Urinary bladder (tissue), 3 donors: ENCODE measurements at regions not wholly inside any gene's neighbourhood (a gene's known extent, or its start where the extent isn't known, plus 50 kb on each side); places are given as distances from the start of the nearest gene placed in this dataset.

Experiments used
- DNase-seq: peaks from one replicate; pipeline ENCODE4 v3.0.0-alpha.2; 2015; ENCODE audit errors: extremely low spot score
- H3K27ac ChIP-seq: one replicate; pipeline ENCODE4 v1.5.1; 2013; ENCODE audit warnings: low read depth, mild to moderate bottlenecking, moderate library complexity
- H3K36me3 ChIP-seq: one replicate; pipeline ENCODE4 v1.6.1; 2013; ENCODE audit warnings: mild to moderate bottlenecking, moderate library complexity; ENCODE audit not compliant: insufficient read depth
- H3K4me1 ChIP-seq: one replicate; pipeline ENCODE4 v1.6.1; 2013; ENCODE audit warnings: mild to moderate bottlenecking, moderate library complexity; ENCODE audit not compliant: insufficient read depth
- H3K4me3 ChIP-seq: one replicate; pipeline ENCODE4 v1.5.1; 2013; ENCODE audit warnings: low read depth, low read length
- WGBS: extraction: QIAGEN DNeasy Blood & Tissue Kit; methylation state at CpG from one replicate; pipeline ENCODE4 v1.1.7; 2013; 5-methylcytosine and 5-hydroxymethylcytosine counted together
- donor health status: healthy with polysubstance abuse.
- donor health status: healthy.

DNA sequence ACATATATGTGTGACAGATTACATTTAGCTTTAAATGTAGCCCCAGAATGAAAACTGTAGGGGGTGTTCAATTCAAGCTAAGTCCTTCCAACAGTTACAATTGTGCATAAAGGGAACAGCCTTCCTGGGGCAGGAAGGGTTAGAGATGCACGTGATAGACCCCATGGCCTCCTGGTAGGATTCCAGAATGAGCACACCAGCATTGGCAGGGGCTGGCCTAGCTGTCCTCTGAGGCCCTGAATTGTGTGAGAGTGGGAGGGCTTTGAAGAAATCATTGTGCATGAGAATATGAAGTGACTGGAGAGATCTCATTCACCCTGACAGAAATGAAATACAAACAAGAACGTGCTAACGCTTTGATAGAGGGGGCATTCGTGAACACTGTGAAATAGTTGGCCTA is 663.8 kb upstream of the KLF4 start:
- WGBS, result 86% methylated on average over 4 of the region's 4 CpGs
- DNase-seq, result no peak
- H3K4me3 ChIP-seq, result no peak overlapping the region
- H3K36me3 ChIP-seq, result no peaks in the 10 kb centered on the region
- no peaks in the 10 kb centered on the region for H3K4me1 ChIP-seq
- no peak overlapping the region for H3K27ac ChIP-seq

DNA sequence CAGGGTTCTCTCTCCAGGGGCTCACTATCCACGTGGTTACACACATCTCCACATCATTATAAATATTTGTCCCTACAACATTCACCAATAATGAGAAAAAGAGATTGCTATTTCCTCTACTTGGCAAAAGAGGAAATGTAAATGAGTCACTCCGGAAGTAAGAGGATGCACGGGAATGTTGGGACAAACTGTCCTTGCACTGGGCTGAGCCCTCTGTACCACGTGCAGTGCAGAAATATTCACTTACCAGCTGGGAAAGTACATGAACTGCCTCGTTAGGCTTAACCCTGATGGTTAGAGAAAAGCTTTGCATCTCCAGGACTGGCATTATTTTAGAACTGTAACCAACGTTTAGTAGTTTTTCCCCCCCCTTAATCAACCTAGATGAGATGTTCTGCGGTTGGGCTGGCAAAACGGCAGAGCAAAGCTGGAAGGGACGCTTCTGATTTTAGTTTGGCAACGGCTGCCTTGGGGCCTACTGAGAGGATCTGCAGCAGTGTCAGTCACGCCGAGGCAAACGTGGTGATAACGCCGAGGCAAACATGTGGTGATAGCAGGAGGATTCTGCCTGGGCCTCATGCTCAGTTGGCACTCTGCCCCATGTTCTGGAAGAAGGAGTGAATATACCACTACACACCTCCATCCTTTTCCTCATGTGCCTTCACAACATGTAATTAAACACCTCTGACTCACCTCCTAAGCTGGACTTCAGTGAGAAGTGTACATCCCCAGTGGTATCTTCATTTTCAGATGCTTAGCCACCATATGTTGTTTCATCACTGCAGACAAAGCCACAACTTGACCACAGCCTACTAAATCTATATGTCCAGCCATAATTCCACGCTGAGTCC is 661.4 kb upstream of the KLF4 start:
- Histone ChIP-seq H3K27ac (no peak overlapping the region), H3K4me1 (no peaks in the 10 kb centered on the region), H3K4me3 (no peak overlapping the region), H3K36me3 (no peaks in the 10 kb centered on the region)
- 42% methylated on average over 16 of the region's 16 CpGs for WGBS
- DNase-seq, result no peak

DNA sequence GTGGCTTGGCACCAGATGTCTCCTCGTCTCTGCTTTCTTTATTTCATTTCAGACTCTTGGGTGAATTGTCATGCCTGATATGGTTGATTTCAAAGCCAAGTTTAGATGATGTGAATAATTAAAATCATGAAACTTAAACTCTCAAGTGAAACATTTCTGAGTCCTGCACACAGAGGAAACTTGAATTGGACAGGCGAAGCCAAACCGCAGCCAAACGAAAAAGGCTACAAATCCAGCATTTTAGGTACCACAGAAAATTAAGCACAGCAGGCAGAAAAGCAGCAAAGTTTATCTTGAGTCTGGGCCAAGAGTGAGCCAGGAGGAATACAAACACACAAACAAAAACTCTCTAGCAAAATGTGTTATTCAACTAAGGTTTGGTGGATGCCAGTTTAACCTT is 659.8 kb upstream of the KLF4 start:
- no peak overlapping the region for H3K4me3 ChIP-seq
- H3K27ac ChIP-seq, result no peak overlapping the region
- 81% methylated on average over 4 of the region's 4 CpGs for WGBS
- H3K36me3 ChIP-seq, result no peaks in the 10 kb centered on the region
- H3K4me1 ChIP-seq, result no peaks in the 10 kb centered on the region
- DNase-seq, result no peak

DNA sequence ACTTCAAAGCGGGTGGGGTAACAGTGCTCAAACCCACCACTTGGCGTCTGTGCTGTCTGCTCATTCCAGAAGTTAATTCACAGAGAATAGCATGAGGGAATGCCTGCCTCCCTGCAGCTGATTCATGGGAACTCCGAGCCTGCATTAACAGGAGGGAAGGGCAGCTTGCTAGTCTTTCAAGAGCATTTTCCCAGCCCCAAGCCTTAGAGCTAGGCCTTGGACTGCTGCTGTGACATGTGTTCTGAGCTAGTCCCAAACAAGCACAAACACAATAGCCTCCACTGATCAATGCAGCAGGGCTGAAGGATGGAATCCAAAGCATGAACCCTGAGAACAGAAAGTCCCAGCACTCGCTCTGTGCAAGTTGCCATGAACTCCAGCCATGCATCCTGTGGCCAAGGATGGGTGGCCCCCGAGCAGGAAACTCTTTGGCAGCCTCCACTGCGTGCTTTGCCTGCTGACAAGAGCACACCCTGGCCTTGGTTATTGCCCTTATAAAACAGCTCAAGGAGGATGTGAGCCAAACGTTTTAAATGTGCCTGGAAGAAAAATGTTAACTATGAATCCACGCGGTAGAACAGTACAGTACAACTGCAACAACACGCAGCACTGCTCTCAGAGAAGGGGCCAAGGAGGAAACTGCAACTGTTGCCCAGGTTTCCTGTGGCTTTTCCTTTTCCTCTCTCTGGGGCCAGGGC is 653.1 kb upstream of the KLF4 start:
- H3K36me3 ChIP-seq, result no peaks in the 10 kb centered on the region
- H3K4me3 ChIP-seq, result no peak overlapping the region
- H3K4me1 ChIP-seq, result no peaks in the 10 kb centered on the region
- peak overlapping the region; percentile 14 for H3K27ac ChIP-seq
- DNase-seq, result peak; percentile 82
- 11% methylated on average over 10 of the region's 10 CpGs for WGBS

DNA sequence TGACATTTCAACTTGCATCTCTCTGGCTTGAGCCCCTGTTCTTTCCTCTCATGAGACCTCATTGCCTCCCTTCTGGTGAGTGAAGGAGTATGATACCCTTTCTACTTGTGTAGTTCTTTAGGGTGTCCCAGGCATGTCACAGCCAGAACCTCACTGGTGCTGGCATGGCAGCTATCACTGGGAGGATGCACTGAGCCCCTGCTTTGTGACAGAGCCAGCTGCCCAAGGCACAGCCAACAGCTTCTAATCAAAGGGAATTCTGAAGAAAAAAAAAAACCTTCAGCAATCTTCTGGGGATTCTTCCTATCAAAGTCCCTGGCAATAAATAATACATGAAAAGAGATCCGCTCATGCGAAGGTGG is 652.6 kb upstream of the KLF4 start:
- no peaks in the 10 kb centered on the region for H3K4me1 ChIP-seq
- H3K27ac ChIP-seq, result peak overlapping the region; percentile 25
- no peaks in the 10 kb centered on the region for H3K36me3 ChIP-seq
- DNase-seq, result no peak
- no peak overlapping the region for H3K4me3 ChIP-seq
- WGBS, result 28% methylated on average over 2 of the region's 2 CpGs

DNA sequence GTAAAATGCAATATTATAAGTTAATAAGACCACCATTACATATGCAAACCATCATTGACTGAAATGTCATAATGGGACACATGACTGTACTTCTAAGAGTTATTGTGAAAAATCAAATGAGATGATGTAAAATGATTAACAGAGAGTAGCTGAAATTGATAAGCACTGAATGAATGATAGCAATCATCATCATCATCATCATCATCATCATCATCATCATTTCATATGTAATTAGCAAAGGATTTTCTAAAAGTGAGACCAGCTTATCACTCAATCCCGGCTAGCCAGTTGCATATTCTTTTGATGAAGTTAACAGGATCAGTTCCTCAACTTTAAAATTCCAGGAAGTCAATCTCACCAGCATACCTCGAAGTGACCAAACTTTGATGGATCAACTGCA is 650.3 kb upstream of the KLF4 start:
- Histone ChIP-seq H3K4me3 (no peak overlapping the region), H3K27ac (no peak overlapping the region), H3K36me3 (no peaks in the 10 kb centered on the region), H3K4me1 (no peaks in the 10 kb centered on the region)
- DNase-seq, result no peak
- 96% methylated on average over 2 of the region's 2 CpGs for WGBS

DNA sequence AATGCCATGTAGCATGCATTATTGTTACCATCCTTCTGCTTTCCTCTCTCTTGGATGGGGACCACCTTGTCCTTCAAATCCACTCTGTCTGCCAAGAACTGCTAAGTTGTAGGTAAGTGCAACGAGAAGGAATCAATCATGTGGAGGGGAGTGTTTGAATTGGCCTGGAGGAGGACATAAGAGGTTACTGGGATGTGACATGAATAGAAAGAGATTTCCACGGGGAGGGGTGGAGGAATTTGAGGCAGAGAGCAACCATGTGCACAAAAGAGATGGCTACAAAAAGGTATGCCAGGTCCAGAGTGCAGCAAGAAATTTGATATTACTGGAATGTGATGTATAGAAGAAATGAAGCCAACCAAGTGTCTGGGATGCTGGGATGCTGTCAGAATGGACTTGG is 648.9 kb upstream of the KLF4 start:
- no peaks in the 10 kb centered on the region for H3K4me1 ChIP-seq
- H3K27ac ChIP-seq, result no peak overlapping the region
- H3K36me3 ChIP-seq, result no peaks in the 10 kb centered on the region
- no peak overlapping the region for H3K4me3 ChIP-seq
- DNase-seq, result no peak
- 86% methylated on average over 2 of the region's 2 CpGs for WGBS

DNA sequence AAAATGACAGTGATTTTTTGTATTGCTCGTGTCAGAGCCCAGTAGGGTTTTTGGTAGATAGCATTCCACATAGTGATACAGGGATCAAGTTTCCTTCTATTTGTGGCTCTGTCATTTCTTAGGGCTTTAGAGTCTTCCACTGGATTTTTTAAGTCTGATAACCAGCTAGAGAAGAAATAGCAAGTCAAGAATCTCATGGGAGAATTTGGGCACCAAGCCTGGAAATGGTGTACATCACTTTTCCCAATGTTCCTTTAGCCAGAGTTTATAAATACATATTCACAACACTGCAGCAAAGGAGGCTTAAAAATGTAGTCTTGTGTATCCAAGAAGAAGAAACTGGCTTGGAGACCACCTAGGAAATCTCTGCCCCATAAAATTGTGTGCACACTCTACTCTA is 647.1 kb upstream of the KLF4 start:
- Histone ChIP-seq H3K27ac (no peak overlapping the region), H3K4me3 (no peak overlapping the region), H3K4me1 (no peaks in the 10 kb centered on the region), H3K36me3 (no peaks in the 10 kb centered on the region)
- WGBS, result 51% methylated on average over 1 of the region's 1 CpG
- DNase-seq, result no peak

DNA sequence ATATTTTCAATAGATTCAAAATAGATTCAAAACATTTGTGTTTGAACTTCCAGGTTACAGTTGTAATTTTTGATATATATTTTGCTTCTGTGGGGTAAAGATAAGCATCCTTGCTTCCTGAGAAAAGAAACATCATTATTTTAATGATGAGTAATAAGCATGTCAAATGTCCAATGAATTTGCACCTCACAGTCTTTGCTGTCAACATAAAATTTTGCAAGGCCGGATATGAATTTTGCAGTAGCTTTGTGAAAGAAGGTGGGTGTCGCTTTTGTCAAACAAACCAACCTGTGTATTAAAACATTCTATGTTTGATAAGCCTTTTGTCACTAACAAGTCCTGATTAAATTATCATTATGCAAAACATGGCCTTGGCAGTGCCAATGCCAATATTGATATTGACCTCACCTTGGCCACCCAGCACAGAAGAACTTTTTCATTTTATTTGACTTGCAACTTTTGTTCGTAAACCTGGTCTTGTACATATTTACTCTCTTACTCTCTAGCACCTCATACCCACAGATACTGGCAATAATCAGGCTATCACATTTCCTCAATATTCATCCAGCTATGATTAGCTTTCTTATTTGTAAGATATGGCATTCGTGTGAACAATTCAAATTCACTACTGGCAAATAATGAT is 645.0 kb upstream of the KLF4 start:
- no peak for DNase-seq
- Histone ChIP-seq H3K4me1 (no peaks in the 10 kb centered on the region), H3K27ac (no peak overlapping the region), H3K36me3 (no peaks in the 10 kb centered on the region), H3K4me3 (no peak overlapping the region)
- 91% methylated on average over 4 of the region's 4 CpGs for WGBS

DNA sequence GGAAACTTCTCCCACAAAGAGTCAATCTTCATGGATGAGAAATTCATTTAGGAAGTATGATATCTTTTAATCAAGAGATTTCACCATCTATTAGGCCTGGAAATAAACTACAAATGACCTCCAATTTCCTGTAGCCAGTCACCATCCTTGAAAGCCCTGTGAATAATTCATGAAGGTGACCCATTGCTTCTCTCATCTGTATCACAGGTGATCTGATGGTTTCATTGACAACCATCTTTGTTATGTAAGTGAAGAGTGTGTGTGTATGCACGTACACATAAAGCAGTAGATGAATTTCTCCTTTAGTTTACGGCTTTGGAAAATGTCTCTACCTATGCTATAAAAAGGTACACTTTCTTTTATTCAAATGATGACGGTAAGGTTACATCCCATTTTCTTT is 644.1 kb upstream of the KLF4 start:
- Histone ChIP-seq H3K36me3 (no peaks in the 10 kb centered on the region), H3K4me3 (no peak overlapping the region), H3K27ac (no peak overlapping the region), H3K4me1 (no peaks in the 10 kb centered on the region)
- 79% methylated on average over 3 of the region's 3 CpGs for WGBS
- no peak for DNase-seq

DNA sequence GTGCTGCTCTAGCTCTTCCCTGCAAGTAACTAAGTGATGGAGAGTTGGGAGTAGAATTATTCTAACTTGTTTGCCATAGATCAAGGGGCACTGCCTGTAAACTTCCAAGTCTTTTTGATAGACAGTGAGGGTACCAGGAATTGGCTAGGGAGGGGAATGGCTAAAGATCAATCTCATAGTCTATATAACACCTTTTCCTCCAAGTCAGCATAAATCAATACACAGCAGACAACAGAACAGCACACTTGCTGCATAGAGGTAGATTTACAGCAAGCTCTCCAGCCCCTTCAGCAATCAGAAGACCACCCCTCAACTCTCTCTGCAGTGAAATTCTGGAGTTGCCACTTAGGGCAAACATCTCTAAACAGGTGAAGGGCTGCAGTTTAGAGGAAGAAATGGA is 643.5 kb upstream of the KLF4 start:
- Histone ChIP-seq H3K4me3 (no peak overlapping the region), H3K4me1 (no peaks in the 10 kb centered on the region), H3K36me3 (no peaks in the 10 kb centered on the region), H3K27ac (no peak overlapping the region)
- no peak for DNase-seq

DNA sequence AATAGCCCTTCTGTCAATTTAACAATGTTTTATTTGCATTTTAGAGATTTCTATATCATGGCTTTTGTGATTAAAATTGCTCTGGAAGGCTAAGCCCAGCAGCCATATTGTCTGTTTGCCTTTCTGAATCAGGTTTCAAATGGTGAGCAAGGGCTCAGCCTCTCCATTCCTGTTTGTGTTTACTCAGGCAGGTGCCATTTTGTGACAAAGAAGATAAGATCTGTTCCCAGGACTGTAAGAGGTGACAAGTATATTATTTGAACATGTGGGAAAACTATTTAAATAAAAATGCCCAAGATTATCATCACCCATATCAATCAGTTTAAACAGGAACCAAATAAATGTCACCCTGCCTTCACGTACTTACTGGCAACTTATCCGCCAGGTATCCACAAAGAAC is 641.3 kb upstream of the KLF4 start:
- 94% methylated on average over 2 of the region's 2 CpGs for WGBS
- H3K27ac ChIP-seq, result no peak overlapping the region
- no peak overlapping the region for H3K4me3 ChIP-seq
- DNase-seq, result peak; percentile 50
- H3K36me3 ChIP-seq, result no peaks in the 10 kb centered on the region
- no peaks in the 10 kb centered on the region for H3K4me1 ChIP-seq

DNA sequence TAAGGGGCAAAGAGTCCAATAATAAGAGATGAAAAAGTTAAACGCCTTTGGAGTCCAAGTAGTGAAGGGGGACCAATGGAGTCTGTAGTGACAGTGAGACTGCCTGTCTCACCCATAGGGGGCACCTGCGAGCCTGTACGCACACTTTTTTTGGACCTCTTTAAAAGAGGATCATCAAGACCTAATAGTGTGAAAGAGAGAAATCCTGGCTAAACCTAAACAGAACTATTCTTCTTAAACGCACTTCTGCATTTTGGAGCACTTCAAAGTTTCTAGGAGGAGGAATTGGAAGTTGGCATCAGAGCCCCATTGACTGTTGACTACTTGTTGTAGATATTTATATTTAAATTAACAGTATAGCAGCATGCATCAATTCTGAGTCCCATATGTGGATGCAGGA is 636.1 kb upstream of the KLF4 start:
- DNase-seq, result no peak
- H3K36me3 ChIP-seq, result no peaks in the 10 kb centered on the region
- no peaks in the 10 kb centered on the region for H3K4me1 ChIP-seq
- 89% methylated on average over 4 of the region's 4 CpGs for WGBS
- no peak overlapping the region for H3K27ac ChIP-seq
- no peak overlapping the region for H3K4me3 ChIP-seq

DNA sequence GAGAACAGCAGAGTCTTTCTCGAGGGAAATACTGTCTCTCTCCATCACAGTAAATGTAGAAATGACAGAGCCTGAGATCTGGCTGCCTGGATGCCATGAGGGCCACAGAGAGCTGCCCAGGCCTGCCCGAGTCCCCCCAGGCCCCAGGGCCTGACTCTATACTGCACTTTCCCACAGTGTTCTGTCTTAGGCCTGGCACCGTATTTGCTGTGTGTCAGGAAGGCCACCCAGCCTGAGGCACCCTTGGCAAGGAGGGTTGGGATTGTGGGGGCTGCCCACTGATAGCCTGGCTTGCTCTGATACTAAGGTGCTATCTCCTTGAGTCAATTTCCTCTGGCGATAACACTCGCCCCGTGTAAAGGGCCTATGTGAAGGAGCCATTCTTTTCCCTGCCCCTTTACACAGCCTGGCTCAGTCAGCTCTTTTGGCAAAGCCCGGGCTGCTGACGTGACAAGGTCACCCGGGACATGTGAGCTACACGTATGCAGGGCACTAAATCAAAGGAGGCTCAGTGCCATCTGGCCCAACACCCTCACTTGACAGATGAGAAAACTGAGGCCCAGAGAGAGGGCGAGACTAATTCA is 630.1 kb upstream of the KLF4 start:
- 93% methylated on average over 11 of the region's 11 CpGs for WGBS
- H3K4me1 ChIP-seq, result no peaks in the 10 kb centered on the region
- H3K27ac ChIP-seq, result no peak overlapping the region
- no peak overlapping the region for H3K4me3 ChIP-seq
- no peak for DNase-seq
- H3K36me3 ChIP-seq, result no peaks in the 10 kb centered on the region
